GM18951 (cell line): ENCODE measurements at regions not wholly inside any gene's neighbourhood (a gene's known extent, or its start where the extent isn't known, plus 50 kb on each side); places are given as distances from the start of the nearest gene placed in this dataset.

ENCODE experiments used
- POLR2A ChIP-seq: IDR thresholded peaks from 4 replicates; pipeline ENCODE4 v1.6.1; 2011; ENCODE audit warnings: mild to moderate bottlenecking; ENCODE audit not compliant: insufficient read length, insufficient read depth; ENCODE audit errors: extremely low read depth
- in situ Hi-C: fragments of 300-500 bp; cut with MboI; formaldehyde crosslinking; loops from one replicate; pipeline ENCODE4 v1.12.0; 2022; ENCODE audit warnings: low sequenced_read_pairs, mixed read lengths, inconsistent platforms; ENCODE audit not compliant: unreplicated experiment

- TF ChIP-seq POLR2A: no peak
- in situ Hi-C loops: no loop called here
Observed at GRCh38 chr2:133718688-133719201, 150.5 kb upstream of the NCKAP5 start.

DNA sequence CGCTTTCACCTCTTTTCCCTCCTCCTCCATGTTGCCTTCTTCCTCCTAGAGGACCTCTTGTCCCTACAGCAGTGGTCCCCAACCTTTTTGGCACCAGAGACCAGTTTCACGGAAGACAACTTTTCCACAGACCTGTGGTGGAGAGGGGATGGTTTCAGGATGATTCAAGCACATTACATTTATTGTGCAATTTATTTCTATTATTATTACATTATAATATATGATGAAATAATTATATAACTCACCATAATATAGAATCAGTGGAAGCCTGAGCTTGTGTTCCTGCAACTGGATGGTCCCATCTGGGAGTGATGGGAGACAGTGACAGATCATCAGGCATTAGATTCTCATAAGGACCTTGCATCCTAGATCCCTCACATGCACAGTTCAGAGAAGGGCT lies 152.2 kb upstream of the NCKAP5 start:
- TF ChIP-seq POLR2A: no peak
- in situ Hi-C loops: no loop called here

GRCh38 chr2:133721118-133721517 lies 152.9 kb upstream of the NCKAP5 start:
- in situ Hi-C loops: no loop called here
- TF ChIP-seq POLR2A: no peak

DNA sequence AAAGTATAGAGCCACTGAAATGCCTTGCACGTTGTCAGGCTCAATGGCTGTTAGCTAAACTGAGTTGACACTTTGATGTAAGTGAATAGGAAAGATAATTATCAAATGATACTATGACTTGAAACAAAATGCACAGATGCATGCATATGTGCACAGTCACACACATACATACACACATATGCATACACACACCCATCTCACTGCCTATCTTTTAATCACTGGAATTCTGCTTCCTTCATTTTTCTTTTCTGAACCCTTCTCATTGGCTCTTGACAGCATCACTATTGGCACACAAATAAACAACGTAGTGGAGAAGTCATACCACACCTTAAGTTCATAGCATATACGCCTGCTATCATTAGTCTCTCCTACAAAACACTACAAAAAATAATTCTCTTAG lies 154.9 kb upstream of the NCKAP5 start:
- no peak for TF ChIP-seq POLR2A
- in situ Hi-C loops: no loop called here

DNA sequence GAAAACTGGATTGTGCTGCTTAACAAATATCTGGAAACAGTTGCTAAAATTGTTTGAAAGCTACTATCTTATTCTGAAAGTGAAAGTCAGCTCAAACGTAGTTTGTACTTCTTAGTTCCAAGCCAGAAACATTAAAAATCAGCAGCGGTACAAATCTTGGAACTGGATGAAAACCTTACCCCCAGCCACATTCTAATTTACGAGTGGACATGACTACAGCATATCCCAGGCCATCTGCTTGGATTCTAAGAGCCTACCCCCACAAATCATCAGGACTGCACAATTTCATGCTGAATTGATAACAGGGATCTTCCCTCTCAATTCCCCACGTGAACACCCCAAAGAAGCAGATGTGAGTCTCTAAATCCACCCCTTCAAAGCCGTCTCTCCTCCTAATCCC lies 158.7 kb upstream of the NCKAP5 start:
- no peak for TF ChIP-seq POLR2A
- in situ Hi-C loops: no loop called here

DNA sequence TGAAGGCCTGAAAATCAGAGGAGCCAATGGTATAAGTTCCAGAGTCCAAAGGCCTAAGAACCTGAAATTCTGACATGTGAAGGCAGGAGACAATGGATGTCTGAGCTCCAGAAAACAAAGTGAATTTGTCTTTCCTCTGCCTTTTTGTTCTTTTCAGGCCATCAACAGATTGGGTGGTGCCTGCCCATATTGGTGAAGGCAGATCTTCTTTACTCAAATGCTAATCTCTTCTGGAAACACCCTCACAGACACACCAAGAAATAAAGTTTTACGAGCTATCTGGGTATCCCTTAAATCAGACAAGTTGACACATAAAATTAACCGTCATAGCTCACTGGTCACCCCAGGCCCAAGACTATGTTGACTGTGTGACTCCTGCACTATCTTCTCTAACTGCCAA lies 163.8 kb upstream of the NCKAP5 start:
- no peak for TF ChIP-seq POLR2A
- in situ Hi-C loops: no loop called here

DNA sequence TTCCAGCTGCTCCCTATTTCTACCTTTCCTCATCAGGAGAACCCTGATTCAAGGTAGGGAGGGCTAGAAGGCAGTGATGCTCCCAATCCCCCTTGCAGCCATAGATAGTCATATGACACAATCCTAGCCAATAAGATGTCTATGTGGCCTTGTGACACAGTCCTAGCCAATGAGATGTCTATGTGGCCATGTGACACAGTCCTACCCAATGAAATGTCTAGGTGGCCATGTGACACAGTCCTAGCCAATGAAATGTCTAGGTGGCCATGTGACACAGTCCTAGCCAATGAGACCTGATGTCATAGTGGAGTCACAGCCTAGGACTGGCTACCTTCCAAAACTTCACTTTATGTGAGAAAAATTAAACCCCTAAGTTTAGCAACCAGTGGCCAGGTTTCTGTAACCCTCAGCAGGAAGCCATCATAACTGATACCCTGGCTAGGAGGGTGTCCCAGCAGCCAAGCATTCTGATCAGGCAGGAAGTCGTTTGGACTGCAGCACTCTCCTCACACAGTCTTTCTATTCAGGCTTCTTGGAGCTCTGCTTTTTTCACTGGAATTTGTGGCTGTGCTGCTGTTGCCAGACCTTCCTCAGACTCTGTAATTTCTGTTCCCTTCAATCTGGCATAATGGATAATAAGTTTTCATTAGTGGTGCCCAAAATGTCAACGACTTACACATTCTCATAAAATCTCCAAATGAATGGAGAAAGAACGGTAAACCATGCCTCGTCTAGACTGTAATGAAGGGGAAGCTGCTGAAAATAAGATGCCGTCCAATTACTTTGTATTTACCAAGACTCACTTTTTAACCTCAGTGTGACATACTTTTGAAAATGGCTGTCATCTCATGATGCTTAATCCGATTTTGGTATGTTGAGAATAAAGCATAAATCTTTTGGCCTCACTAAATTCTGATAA lies 165.0 kb upstream of the NCKAP5 start:
- in situ Hi-C loops: no loop called here
- TF ChIP-seq POLR2A: no peak

DNA sequence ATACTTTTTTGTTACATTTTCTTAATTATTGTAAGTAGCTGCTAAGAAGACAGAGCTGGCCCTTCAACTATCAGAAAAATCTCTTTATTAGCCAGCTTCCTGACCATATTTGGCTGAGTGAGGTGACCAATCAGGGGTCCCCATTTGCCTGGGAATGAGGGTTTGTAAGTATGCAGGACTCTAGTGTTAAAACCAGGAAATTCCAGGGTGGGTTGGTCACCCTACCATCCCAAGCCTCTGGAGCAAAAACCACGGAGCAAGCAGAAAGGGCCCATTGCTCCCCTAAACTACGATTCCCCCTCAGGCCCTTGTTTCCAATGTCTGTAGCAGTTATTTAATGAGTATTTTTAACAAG lies 165.6 kb upstream of the NCKAP5 start:
- in situ Hi-C loops: no loop called here
- TF ChIP-seq POLR2A: no peak

DNA sequence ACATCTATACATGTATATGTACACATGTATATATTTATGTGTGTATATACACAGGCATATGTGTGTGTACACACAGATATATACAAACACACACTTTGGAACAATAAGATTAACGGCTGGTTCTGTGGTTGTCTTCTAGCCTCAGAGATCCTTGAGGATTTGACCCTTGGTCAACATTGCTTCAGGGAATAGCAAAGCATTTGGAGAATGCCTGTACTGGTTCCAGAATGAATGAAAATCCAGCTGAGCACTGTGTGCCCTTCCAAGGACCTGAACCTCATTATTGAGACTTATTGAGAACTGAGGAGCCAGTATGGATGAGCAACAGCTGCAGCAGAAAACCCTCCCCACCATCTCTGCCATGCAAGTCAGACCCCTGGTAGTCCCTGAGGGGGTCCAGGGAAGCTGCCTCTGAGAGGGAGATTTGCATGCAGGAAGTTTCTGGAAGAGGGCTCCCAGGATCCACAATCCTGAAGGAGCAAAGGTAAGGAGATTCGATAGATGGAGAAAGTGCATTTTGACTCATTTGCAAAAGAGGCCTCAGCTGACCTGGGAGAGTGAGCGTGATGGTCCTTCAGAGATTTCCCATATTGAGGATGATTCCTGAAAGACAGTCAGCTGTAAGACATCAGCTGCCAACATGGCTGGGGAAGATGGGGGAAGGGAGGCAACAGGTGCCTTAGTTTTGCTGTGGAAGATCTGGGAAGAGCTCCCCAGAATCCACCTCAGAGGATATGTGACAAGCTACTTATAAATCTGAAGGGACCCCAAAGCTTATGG lies 166.6 kb upstream of the NCKAP5 start:
- TF ChIP-seq POLR2A: no peak
- in situ Hi-C loops: no loop called here

DNA sequence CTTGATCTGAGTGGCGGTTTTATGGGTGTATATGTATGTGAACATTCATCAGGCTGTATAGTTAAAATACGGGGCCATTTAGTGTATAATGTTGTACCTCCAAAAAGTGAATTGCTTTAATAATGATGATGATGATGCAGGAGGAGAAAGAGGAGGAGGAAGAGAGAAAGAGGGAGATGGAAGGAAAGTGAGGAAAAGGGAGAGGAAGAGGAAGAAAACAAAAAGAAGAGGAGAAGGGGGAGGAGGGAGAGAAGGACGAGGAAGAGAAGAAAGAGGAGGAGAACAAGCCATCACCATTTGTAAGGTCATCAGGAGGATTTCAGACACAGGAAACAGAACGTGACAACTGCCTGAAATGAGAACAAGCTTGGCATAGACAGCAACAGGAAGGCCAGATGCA lies 168.4 kb upstream of the NCKAP5 start:
- in situ Hi-C loops: no loop called here
- no peak for TF ChIP-seq POLR2A

DNA sequence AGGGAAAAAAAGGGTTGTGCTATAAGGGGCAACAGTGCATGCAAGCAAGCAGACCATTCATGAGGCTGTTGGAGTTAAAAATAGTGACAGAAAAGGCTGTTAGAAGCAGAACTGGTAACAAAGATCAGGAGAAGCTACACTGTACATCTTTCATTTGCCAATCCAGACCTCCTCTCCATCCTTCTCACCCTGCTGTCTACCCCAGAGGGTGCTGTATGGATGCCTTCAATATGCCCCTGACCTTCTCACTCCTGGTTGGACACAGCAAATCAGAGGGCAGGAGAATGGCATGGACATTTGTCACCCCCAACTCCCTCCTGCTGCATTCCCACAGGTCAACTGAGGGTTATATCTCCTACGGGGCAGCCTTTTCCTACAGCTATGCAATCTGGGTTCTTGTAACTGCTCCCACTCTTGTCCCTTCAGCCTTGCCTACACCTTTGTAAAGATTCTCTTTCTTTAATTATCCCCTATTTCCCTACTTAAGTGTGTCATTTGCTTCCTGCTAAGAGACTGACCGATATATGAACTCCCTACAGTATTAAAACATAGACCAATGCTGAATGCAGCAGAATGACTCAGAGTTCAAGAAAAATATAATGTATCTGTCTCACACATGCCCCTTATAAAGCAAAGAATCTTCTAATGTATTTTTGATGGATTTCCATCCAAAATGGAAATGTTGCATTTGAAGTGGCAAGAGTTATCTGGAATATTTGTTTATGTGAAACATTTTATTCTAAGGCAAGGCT lies 169.2 kb upstream of the NCKAP5 start:
- in situ Hi-C loops: no loop called here
- no peak for TF ChIP-seq POLR2A

GRCh38 chr2:133739039-133739438 lies 170.8 kb upstream of the NCKAP5 start:
- no peak for TF ChIP-seq POLR2A
- in situ Hi-C loops: no loop called here

- in situ Hi-C loops: no loop called here
- no peak for TF ChIP-seq POLR2A
Observed at GRCh38 chr2:133740500-133740899, 172.2 kb upstream of the NCKAP5 start.
